Naive thymus-derived CD8-positive, alpha-beta T cell (primary cell): ENCODE measurements at regions not wholly inside any gene's neighbourhood (a gene's known extent, or its start where the extent isn't known, plus 50 kb on each side); places are given as distances from the start of the nearest gene placed in this dataset.
"Not testable (repeated sequence)": the region's sequence is repeated elsewhere in the genome, so short reads cannot be mapped to it uniquely, and the experiment has no call there.

Experiments
- ATAC-seq, 2 donors: fragments of 150-1000 bp; cut with Tn5 transposase in 1 of 2; sonication (Bioruptor Pico), chemical (Tn5 transposase) in 1 of 2; 1 replicate in 1 of 2; 2 replicates in 1 of 2; pipeline ENCODE4 v1.10.0; 2021; ENCODE audit warnings: mild to moderate bottlenecking in 2 of 2, moderate library complexity in 2 of 2
- POLR2A ChIA-PET: fragments of 350-600 bp; sonication (Branson Sonifier 250); formaldehyde crosslinking; loops from one replicate; lab custom pipeline; 2021; ENCODE audit warnings: antibody characterized with exemption; lab: Charles Lee
- DNase-seq, 10 donors: peaks; one replicate each; pipeline versions ENCODE4 v3.0.0 to v3.0.0-alpha.2; 2020 to 2022
- H3K27ac Mint-ChIP-seq, 10 donors: one replicate each; pipeline ENCODE4 v1.8.0; 2020 to 2022; ENCODE audit warnings: mild to moderate bottlenecking in 10 of 10, mixed read lengths in 10 of 10, moderate library complexity in 4 of 10, inconsistent platforms in 1 of 10
- H3K27me3 Mint-ChIP-seq, 5 donors: one replicate each; pipeline ENCODE4 v1.8.0; 2021 to 2022; ENCODE audit warnings: mixed read lengths in 5 of 5
- H3K36me3 Mint-ChIP-seq, 3 donors: one replicate each; pipeline ENCODE4 v1.8.0; 2020 to 2022; ENCODE audit warnings: mixed read lengths in 3 of 3, mild to moderate bottlenecking in 2 of 3, inconsistent platforms in 1 of 3
- H3K4me1 Mint-ChIP-seq, 4 donors: one replicate each; pipeline ENCODE4 v1.8.0; 2021 to 2022; ENCODE audit warnings: mixed read lengths in 4 of 4
- H3K4me3 Mint-ChIP-seq, 10 donors: one replicate each; pipeline ENCODE4 v1.8.0; 2020 to 2022; ENCODE audit warnings: mild to moderate bottlenecking in 10 of 10, mixed read lengths in 10 of 10, moderate library complexity in 6 of 10, inconsistent platforms in 1 of 10
- H3K9me3 Mint-ChIP-seq, 9 donors: one replicate each; pipeline ENCODE4 v1.8.0; 2020 to 2022; ENCODE audit warnings: mixed read lengths in 9 of 9, mild to moderate bottlenecking in 3 of 9, inconsistent platforms in 1 of 9, moderate library complexity in 1 of 9

DNA sequence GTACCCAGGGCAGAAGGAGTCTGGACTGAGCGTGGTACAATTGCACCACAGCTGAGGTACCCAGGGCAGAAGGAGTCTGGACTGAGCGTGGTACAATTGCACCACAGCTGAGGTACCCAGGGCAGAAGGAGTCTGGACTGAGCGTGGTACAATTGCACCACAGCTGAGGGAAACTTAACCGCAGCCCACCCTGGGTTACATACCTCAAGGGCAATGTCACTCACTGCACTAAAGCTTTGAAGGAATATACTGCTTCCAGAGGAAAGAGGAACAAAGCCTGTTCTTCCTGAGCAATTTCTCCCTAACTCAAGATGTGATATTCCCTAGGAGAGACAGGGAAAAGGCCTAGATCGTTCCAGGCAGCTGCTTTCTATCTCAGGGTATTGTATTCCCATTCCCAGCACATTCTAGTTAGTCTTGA, 411.4 kb downstream of the LTN1 start:
- H3K4me3 Mint-ChIP-seq, POLR2A ChIA-PET, ATAC-seq: not testable (repeated sequence)

DNA sequence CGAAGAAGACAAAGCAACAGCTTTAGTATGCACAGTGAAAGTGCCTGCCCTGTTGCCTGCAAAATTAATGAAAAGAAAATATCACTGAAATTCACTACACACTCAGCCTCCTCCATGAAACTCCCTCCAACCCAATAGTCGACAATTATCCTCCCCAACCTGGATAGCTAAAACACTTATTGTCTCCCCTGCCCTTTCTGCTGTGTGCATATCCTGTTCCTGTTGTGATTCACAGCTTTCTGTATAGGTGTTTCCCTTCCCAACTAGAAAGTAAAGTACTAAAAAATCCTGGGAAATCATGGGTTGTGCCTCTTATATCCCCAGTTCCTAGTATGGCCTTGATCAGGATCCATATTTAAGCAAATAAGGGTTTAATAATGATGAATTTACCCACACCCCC, 412.1 kb downstream of the LTN1 start:
- POLR2A ChIA-PET: no interaction called here
- H3K27ac Mint-ChIP-seq: no peak overlapping the region
- H3K9me3 Mint-ChIP-seq: peaks cover 1 to 26% (median 9%) of the 10 kb centered on the region in 9 donors
- no peaks in the 10 kb centered on the region for H3K27me3 Mint-ChIP-seq
- DNase-seq (no peak), ATAC-seq (no peak)
- no peak overlapping the region for H3K4me3 Mint-ChIP-seq
- no peaks in the 10 kb centered on the region for H3K4me1 Mint-ChIP-seq
- peaks cover 17 to 31% (median 23%) of the 10 kb centered on the region in 3 donors for H3K36me3 Mint-ChIP-seq

More for the DNA sequence above, 411.4 kb downstream of the LTN1 start:
- H3K36me3 Mint-ChIP-seq: peaks cover 17 to 31% (median 18%) of the 10 kb centered on the region in 3 donors
- peaks cover under 1 to 28% (median 12%) of the 10 kb centered on the region in 9 donors for H3K9me3 Mint-ChIP-seq
- H3K27me3 Mint-ChIP-seq, H3K4me1 Mint-ChIP-seq, DNase-seq, H3K27ac Mint-ChIP-seq: not testable (repeated sequence)

DNA sequence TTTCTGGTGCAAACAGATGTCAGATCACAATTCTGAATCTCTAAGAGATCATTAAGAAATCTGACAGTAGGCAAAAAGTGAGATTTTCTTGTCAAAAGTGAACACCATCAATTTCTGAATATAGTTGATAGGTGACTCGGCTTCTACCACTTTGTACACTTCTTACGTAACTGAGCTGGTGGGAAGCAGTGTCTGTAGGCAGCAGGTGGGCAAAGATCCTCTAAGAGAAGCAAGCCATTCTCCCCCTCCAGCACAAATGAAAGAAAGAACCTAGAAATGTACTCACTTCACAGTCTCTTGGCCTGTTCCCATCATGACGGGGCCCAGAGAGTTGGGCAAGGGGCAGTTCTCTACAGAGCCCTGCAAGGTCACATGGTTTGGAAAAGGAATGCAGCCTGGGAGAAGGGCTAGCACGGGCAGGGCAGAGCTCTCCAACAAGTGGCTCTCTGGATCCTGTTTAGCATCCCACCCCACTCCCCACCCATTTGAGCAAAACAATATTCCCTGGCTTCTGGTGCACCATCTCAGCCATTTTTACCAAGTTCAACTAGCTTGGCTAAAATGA, 412.6 kb downstream of the LTN1 start:
- peaks cover under 1 to 25% (median 9%) of the 10 kb centered on the region in 9 donors for H3K9me3 Mint-ChIP-seq
- no peak overlapping the region for H3K27ac Mint-ChIP-seq
- ATAC-seq (no peak), DNase-seq (no peak)
- peaks cover 17 to 32% (median 26%) of the 10 kb centered on the region in 3 donors for H3K36me3 Mint-ChIP-seq
- H3K27me3 Mint-ChIP-seq: no peaks in the 10 kb centered on the region
- POLR2A ChIA-PET: no interaction called here
- H3K4me1 Mint-ChIP-seq: no peaks in the 10 kb centered on the region
- H3K4me3 Mint-ChIP-seq: no peak overlapping the region

DNA sequence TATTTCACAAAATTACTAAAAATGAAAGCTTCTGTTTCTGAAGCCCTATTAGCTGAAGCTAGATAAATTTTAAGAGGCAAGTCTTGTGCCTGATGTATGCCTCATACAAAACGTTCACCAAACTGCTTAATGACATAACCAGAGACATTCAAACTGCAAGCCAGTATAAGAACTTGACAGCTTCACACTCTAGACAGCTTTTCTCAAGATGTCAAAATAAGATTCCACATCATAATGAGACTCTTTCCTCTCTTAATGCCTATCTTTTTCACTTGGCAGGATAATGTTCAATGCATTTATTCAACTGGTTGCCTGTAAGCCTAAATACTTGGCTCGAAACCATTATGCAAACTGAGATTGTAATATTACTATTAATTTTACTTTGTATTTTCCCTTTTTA, 424.0 kb downstream of the LTN1 start:
- no peaks in the 10 kb centered on the region for H3K27me3 Mint-ChIP-seq
- POLR2A ChIA-PET: no interaction called here
- DNase-seq (no peak), ATAC-seq (no peak)
- H3K4me1 Mint-ChIP-seq: peaks cover 0 to under 1% (median 0%) of the 10 kb centered on the region in 4 donors
- H3K9me3 Mint-ChIP-seq: peaks cover 0 to 11% (median 8%) of the 10 kb centered on the region in 9 donors
- peaks cover 0 to 9% (median 0%) of the 10 kb centered on the region in 3 donors for H3K36me3 Mint-ChIP-seq
- H3K4me3 Mint-ChIP-seq: no peak overlapping the region
- no peak overlapping the region for H3K27ac Mint-ChIP-seq

DNA sequence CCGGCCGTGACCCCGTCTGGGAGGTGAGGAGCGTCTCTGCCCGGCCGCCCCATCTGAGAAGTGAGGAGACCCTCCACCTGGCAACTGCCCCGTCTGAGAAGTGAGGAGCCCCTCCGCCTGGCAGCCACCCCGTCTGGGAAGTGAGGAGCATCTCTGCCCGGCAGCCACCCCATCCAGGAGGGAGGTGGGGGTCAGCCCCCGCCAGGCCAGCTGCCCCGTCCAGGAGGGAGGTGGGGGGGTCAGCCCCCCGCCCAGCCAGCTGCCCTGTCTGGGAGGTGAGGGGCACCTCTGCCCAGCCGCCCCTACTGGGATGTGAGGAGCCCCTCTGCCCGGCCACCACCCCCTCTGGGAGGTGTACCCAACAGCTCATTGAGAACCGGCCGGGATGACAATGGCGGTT, 428.7 kb downstream of the LTN1 start:
- H3K27me3 Mint-ChIP-seq, DNase-seq, H3K27ac Mint-ChIP-seq, POLR2A ChIA-PET, H3K4me3 Mint-ChIP-seq, ATAC-seq: not testable (repeated sequence)
- Mint-ChIP-seq H3K4me1 (peaks cover 16 to 25% (median 22%) of the 10 kb centered on the region in 4 donors), H3K36me3 (peaks cover 0 to 19% (median 11%) of the 10 kb centered on the region in 3 donors), H3K9me3 (peaks cover 0 to 27% (median 11%) of the 10 kb centered on the region in 9 donors)

DNA sequence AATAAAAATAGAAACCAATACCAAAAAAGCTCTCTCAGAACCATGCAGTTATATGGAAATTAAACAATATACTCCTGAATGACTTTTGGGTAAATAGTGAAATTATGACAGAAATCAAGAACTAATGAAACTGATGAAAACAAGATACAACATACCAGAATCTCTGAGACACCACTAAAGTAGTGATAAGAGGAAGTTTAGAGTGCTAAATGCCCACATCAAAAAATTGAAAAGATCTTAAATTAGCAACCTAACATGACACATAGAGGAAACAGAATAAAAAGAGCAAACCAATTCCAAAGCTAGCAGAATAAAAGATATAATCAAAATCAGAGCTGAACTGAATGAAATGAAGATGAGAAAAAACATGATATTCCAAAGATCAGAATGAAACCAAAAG, 430.9 kb downstream of the LTN1 start:
- peaks cover 0 to 27% (median 11%) of the 10 kb centered on the region in 9 donors for H3K9me3 Mint-ChIP-seq
- peaks cover 16 to 25% (median 22%) of the 10 kb centered on the region in 4 donors for H3K4me1 Mint-ChIP-seq
- H3K36me3 Mint-ChIP-seq: peaks cover 0 to 22% (median 12%) of the 10 kb centered on the region in 3 donors
- ATAC-seq: no peak
- DNase-seq: peak in 1 of 10 donors; percentile 4
- H3K27ac Mint-ChIP-seq: peak overlapping the region in 4 of 10 donors; percentile 2 to 30 (median 10)
- no peaks in the 10 kb centered on the region for H3K27me3 Mint-ChIP-seq
- H3K4me3 Mint-ChIP-seq: peak overlapping the region in 9 of 10 donors; percentile 0 to 65 (median 34)
- POLR2A ChIA-PET: no interaction called here

DNA sequence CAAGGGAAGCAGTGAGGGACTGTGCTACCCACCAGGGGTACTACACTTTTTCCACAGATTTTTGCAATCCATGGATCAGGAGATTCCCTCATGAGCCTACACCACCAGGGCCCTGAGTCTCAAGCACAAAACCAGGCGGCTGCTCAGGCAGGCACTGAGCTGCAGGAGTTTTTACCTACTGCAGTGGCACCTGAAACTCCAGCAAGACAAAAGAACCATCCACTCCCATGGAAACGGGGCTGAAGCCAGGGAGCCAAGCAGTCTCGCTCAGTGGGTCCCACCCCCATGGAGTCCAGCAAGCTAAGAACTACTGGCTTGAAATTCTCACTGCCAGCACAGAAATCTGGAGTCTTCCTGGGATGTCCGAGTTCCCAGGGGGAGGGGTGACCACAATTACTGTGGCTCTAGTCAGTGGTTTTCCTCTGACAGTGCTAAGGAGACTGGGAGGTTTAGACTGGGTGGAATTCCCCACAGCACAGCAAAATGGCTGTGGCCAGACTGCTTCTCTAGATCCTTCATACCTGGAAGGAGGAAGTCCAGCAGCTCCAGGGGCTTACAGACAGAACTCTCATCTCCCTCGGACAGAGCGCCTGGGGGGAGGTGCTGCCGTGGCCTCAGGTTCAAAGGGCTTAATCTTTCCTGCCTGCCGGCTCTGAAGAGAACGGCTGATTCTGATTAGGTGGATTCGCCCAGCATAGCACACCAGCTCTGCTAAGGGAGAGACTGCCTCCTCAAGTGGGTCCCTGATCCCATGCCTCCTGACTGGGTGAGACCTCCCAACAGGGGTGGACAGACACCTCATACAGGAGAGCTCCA, 437.8 kb downstream of the LTN1 start:
- Mint-ChIP-seq H3K4me3 (no peak overlapping the region), H3K9me3 (peaks cover 0 to 16% (median 0%) of the 10 kb centered on the region in 9 donors), H3K36me3 (peaks cover 3 to 18% (median 8%) of the 10 kb centered on the region in 3 donors), H3K4me1 (no peaks in the 10 kb centered on the region), H3K27ac (no peak overlapping the region), H3K27me3 (no peaks in the 10 kb centered on the region)
- POLR2A ChIA-PET: no interaction called here
- no peak for DNase-seq
- no peak for ATAC-seq

DNA sequence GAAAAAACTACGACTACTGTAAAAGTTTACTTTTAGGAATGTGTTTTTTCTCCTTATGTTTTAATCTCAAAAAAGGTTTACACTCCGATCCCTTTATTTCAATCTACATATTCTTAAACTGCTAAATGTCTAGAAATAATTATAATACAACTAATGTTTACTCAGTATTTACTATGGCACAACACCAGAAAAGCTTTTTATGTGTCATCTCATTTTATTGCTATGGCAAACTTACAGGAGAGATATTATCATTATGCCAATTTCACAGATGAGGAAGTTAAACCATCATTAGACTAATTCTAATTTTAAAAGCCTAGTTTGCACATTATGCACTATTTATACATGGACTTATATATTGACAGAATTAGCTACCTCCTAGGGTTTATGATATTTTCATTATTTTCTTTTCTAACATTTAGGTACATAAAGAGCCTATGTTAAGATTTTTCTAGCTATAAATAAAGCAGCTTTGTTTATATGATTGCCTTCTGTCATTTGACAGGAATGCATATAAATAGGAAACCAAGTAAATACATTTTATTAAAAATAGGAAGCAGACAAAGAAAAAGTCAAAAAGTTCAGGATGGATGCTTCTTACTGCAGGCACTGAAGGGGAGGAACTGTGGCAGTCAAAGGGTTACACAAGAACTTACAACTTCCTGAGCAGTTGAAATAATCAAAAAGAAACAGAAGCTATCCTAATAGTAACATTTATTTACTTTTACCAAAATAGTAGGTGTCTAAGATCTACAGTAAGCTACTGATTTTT, 442.4 kb downstream of the LTN1 start:
- DNase-seq: no peak
- Mint-ChIP-seq H3K9me3 (no peaks in the 10 kb centered on the region), H3K27me3 (no peaks in the 10 kb centered on the region), H3K27ac (no peak overlapping the region), H3K4me1 (no peaks in the 10 kb centered on the region), H3K36me3 (peaks cover 3 to 22% (median 13%) of the 10 kb centered on the region in 3 donors), H3K4me3 (no peak overlapping the region)
- POLR2A ChIA-PET: no interaction called here
- ATAC-seq: no peak

DNA sequence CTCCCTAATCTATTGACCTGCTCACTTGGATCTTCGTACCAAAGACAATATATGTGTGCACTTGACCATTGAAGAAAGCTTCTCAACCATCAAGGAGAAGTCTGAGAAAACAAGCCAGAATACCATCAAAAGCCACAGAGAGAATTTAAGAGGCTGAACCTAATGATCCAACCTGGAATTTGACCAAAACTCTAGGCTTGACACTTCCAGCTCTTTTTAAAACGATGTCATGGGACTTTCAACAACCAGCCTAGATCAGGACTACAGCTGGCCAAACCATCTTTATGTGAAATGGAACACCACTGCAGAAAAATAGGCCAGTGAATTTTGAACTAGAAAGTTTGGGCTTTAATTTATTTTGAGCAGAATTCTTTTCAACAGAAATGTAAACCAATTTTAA, 444.4 kb downstream of the LTN1 start:
- Mint-ChIP-seq H3K4me3 (no peak overlapping the region), H3K27me3 (no peaks in the 10 kb centered on the region), H3K36me3 (peaks cover 3 to 17% (median 13%) of the 10 kb centered on the region in 3 donors), H3K27ac (no peak overlapping the region), H3K9me3 (no peaks in the 10 kb centered on the region), H3K4me1 (no peaks in the 10 kb centered on the region)
- no peak for ATAC-seq
- no peak for DNase-seq
- POLR2A ChIA-PET: no interaction called here

DNA sequence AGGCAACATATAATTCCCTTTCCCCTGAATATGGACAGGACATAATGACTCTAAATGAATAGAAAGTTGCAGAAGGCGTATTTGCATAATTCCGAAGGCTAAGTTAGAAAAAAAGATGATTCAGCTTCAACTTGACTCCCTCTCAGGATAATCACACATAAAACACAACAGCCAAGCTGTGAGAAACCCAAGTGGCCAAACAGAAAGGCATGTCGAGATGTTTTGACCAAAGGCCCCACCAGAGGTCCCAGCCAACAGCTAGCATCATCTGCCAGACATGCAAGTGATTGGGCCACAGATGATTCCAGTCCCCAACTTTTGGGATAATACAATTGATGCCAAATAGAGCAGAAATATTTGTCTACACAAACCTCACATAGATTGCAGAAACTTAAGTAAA, 444.9 kb downstream of the LTN1 start:
- ATAC-seq: no peak
- no peaks in the 10 kb centered on the region for H3K4me1 Mint-ChIP-seq
- peaks cover 3 to 17% (median 13%) of the 10 kb centered on the region in 3 donors for H3K36me3 Mint-ChIP-seq
- H3K4me3 Mint-ChIP-seq: no peak overlapping the region
- no peak overlapping the region for H3K27ac Mint-ChIP-seq
- no peaks in the 10 kb centered on the region for H3K27me3 Mint-ChIP-seq
- H3K9me3 Mint-ChIP-seq: peaks cover 0 to 1% (median 0%) of the 10 kb centered on the region in 9 donors
- no peak for DNase-seq
- POLR2A ChIA-PET: no interaction called here

DNA sequence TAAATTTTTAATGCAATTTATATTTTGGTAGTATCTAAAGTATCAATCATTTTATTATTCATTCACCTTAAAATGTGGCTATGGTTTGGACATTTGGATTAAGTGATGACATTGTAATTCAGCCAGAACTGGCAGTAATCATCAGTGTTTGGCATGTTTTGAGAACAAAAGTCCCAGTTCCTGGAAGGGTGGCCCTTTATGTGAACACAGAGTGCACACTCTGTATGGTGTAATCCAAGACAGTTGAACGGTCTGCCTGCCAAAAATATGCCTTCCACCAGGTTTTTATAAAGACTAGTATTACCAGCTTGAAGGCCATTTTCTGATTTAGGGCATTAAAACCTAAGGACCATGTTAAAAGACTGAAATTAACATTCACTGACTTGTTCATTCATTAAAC, 448.7 kb downstream of the LTN1 start:
- peaks cover 3 to 17% (median 13%) of the 10 kb centered on the region in 3 donors for H3K36me3 Mint-ChIP-seq
- no peak for ATAC-seq

DNA sequence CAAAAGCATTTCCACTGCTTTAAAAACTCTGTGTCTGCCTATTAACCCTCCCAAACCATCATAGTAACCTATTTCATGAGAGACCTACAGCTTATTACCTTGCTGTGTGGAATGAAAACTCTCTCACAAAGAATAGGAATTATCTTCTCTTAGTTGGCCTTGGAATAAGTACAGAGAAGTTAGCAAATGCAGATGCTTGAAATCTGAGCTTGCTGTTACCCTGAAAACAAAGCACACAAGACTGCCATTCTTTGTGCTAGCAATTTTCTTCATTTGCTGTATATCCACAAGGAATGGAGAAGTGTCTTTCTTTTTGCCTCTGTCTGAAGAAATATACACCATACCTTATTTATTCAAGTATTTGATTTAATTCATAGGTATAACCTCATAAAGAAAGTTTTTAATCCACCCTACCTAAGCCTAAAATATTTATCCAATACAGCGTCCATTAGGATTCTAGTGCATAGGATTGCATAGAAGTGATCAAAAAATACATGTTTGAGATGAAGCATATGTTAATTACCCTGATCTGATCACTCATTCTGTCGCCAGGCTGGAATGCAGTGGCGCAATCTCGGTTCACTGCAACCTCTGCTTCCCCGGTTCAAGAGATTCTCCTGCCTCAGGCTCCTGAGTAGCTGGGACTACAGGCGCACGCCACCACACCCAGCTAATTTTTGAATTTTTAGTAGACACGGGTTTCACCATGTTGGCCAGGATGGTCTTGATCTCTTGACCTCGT, 451.1 kb downstream of the LTN1 start:
- peaks cover 0 to 1% (median 0%) of the 10 kb centered on the region in 9 donors for H3K9me3 Mint-ChIP-seq
- POLR2A ChIA-PET: no interaction called here
- H3K4me1 Mint-ChIP-seq: no peaks in the 10 kb centered on the region
- H3K36me3 Mint-ChIP-seq: peaks cover 3 to 11% (median 10%) of the 10 kb centered on the region in 3 donors
- DNase-seq (no peak), ATAC-seq (no peak)
- no peaks in the 10 kb centered on the region for H3K27me3 Mint-ChIP-seq
- no peak overlapping the region for H3K4me3 Mint-ChIP-seq
- no peak overlapping the region for H3K27ac Mint-ChIP-seq

More for the DNA sequence above, 448.7 kb downstream of the LTN1 start:
- POLR2A ChIA-PET: no interaction called here
- DNase-seq: no peak
- H3K4me1 Mint-ChIP-seq: no peaks in the 10 kb centered on the region
- H3K27ac Mint-ChIP-seq: no peak overlapping the region
- peaks cover 0 to 1% (median 0%) of the 10 kb centered on the region in 9 donors for H3K9me3 Mint-ChIP-seq
- no peak overlapping the region for H3K4me3 Mint-ChIP-seq
- no peaks in the 10 kb centered on the region for H3K27me3 Mint-ChIP-seq
